ENCODE measurements at regions not wholly inside any gene's neighbourhood (a gene's known extent, or its start where the extent isn't known, plus 50 kb on each side); places are given as distances from the start of the nearest gene placed in this dataset.

- Histone ChIP-seq H3K9ac (ENCODE audit: extremely low read depth, insufficient read length, low read length) (no peak overlapping the region), H2BK20ac (ENCODE audit: low read depth, low read length, poor library complexity, severe bottlenecking) (no peak overlapping the region), H2AK5ac (ENCODE audit: insufficient read length, low read length) (no peak overlapping the region), H3K4me2 (ENCODE audit: insufficient read depth, insufficient read length, low read length) (no peak overlapping the region), H4K20me1 (ENCODE audit: control insufficient read depth, insufficient read depth, insufficient read length) (no peaks in the 10 kb centered on the region), H3K23ac (ENCODE audit: insufficient read length, low read depth, low read length) (no peak overlapping the region), H3K79me1 (ENCODE audit: insufficient read depth, low read depth, low read length, poor library complexity, severe bottlenecking) (no peaks in the 10 kb centered on the region), H3K9me3 (ENCODE audit: control insufficient read depth, low read depth, low read length) (no peaks in the 10 kb centered on the region), H3K23me2 (ENCODE audit: insufficient read length, low read depth, low read length, poor library complexity, severe bottlenecking) (no peaks in the 10 kb centered on the region), H3K27me3 (ENCODE audit: insufficient read depth, low read length) (no peaks in the 10 kb centered on the region), H2BK120ac (ENCODE audit: low read depth, low read length, poor library complexity, severe bottlenecking) (no peak overlapping the region), H4K5ac (ENCODE audit: insufficient read length, low read depth, low read length) (no peak overlapping the region), H3K27ac (ENCODE audit: insufficient read length, low read depth, low read length) (no peak overlapping the region), H3K79me2 (ENCODE audit: insufficient read depth, low read length) (no peaks in the 10 kb centered on the region), H3K56ac (ENCODE audit: insufficient read length, low read depth, low read length) (no peak overlapping the region), H3K4ac (ENCODE audit: low read depth, low read length) (no peak overlapping the region), H2BK12ac (ENCODE audit: insufficient read length, low read depth, low read length) (no peak overlapping the region), H2AFZ (ENCODE audit: low read length) (no peak overlapping the region), H3T11ph (ENCODE audit: low read length) (no peak overlapping the region), H4K91ac (ENCODE audit: insufficient read length, low read depth, low read length) (no peak overlapping the region), H3K14ac (ENCODE audit: insufficient read depth, low read length) (no peak overlapping the region), H2BK15ac (ENCODE audit: low read depth, low read length) (no peak overlapping the region), H4K8ac (replicated peaks; ENCODE audit: insufficient read length, low read depth, low read length) (no peak overlapping the region), H2BK5ac (ENCODE audit: insufficient read length, low read length) (no peak overlapping the region), H3K4me1 (ENCODE audit: insufficient read depth, low read length) (no peaks in the 10 kb centered on the region), H3K18ac (ENCODE audit: insufficient read length, low read depth, low read length) (no peak overlapping the region)
- H3K4me1 Mint-ChIP-seq: peaks cover 7 to 20% of the 10 kb centered on the region in 2 experiments
- no peak for DNase-seq
- H3K4me3 Mint-ChIP-seq: no peak overlapping the region
- H3K36me3 Mint-ChIP-seq (ENCODE audit: insufficient read depth in 1 of 3, low read depth in 3 of 3): no peaks in the 10 kb centered on the region
- H3K27ac Mint-ChIP-seq: no peak overlapping the region
- peaks cover 14% of the 10 kb centered on the region for H3K27me3 Mint-ChIP-seq (ENCODE audit: low read depth)
- no peaks in the 10 kb centered on the region; a peak in 1 of 5 replicates for H3K9me3 Mint-ChIP-seq
- TF ChIP-seq CTCF (conservative IDR thresholded peaks at IDR 0.05): no peak
Observed at GRCh38 chr1:17924578-17924977, 169.4 kb downstream of the ACTL8 start.

Data from H9 (cell line).